Right ventricle myocardium inferior (tissue), 1 donor: ENCODE measurements at regions not wholly inside any gene's neighbourhood (a gene's known extent, or its start where the extent isn't known, plus 50 kb on each side); places are given as distances from the start of the nearest gene placed in this dataset.
"Not testable (repeated sequence)": the region's sequence is repeated elsewhere in the genome, so short reads cannot be mapped to it uniquely, and the experiment has no call there.

ENCODE experiments used
- ATAC-seq: fragments of 200-7000 bp; cut with Tn5 transposase; one replicate; pipeline ENCODE4 v1.9.1; 2020; ENCODE audit warnings: mild to moderate bottlenecking, moderate library complexity
- DNase-seq: peaks from one replicate; pipeline ENCODE4 v3.0.0; 2021; ENCODE audit errors: missing footprints
- intact Hi-C: fragments of 100-400 bp; cut with DNase I; formaldehyde crosslinking; loops from one replicate; pipeline ENCODE4 v1.11.0; 2022
- donor health status: DM: no; HTN: yes; CAD: no; lungs with severe emphysema.

GRCh38 chr15:21267226-21267625 lies 173.1 kb downstream of the POTEB3 start:
- DNase-seq (no peak), ATAC-seq (no peak)
- intact Hi-C loops, result no loop called here

DNA sequence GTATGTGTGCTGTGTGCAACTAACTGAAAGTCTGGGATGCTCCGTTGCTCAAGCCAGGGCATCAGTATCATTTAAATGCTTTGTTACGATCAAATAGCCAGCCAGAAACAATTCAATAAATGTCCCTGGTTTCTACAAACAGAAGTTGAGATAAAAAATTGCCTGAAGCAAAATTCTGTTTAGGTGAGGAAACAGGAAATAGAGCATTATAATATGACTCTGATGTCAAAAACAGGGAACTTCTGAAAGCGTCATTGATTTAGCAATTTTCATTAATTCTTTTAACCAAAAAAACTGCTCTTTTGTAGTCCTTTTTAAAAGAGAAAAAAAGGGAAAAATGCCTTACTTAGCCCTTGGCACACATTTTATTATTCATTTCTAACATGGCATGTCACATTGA lies 174.7 kb downstream of the POTEB3 start:
- DNase-seq, ATAC-seq, intact Hi-C loops: not testable (repeated sequence)

DNA sequence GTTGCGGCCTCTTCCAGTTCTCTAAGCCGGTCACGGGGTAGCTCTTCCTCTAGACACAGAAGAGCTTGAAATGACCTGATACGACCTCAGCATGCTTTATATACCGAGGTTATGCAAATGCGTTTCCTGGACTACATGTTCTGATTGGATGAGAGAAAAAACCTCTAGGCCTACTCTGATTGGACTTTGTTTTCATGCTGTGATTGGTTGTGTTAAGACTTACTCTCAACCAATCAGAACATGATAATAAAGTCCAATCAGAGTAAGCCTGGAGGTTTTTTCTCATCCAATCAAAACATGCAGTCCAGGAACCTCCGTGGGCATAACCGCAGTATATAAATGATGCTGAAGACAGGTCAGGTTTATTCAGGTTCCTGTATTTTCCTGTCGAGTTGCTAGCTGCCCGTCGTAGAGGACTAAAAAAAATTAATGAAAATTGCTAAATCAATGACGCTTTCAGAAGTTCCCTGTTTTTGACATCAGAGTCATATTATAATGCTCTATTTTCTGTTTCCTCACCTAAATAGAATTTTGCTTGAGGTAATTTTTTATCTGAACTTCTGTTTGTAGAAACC lies 177.4 kb downstream of the POTEB3 start:
- ATAC-seq, result no peak
- intact Hi-C loops, result no loop called here
- DNase-seq, result no peak

DNA sequence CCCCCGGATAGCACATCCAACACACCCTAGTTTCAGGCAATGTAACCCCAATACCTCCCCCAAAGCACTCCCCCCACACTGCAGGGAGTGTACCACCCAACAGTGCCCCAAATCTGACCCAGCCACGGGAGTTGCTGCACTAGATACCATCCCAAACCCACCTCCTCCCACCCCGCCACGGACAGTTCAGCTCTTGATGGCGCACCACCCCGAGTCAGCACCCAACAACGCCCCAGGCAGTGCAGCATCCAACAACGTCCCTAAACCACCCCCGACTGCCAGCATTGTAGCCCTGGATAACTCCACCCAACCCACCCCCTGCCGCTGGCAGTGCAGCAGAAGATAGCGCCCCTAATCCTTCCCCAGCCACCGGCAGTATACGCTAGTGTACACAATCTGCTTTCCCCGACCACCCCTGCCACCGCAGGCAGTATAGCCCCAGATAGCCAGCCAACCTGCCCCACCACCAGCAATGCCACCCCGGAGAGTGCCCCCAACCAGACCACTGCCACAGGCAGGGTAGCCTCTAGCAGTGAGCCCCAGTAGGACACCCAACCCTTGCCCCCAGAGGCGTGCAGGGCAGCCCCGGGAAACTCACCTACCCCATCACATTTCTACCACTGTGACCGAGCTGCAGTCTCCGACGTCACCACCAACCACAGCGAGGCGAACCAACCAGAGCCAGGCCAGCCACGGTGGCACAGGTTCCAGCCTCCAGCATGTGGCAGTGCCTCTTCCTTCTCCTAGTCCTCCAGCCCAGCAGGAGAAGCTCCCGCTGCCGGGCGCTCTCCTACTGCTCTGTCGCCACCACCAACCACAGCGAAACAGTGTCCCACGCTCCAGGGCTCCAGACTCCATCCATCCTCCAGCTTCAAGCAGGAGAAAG lies 178.1 kb downstream of the POTEB3 start:
- peak; percentile 36 for ATAC-seq
- intact Hi-C loops, result no loop called here
- peak; percentile 71 for DNase-seq

- intact Hi-C loops, result no loop called here
- DNase-seq (peak; percentile 74), ATAC-seq (no peak)
These were observed 178.8 kb downstream of the POTEB3 start for GRCh38 chr15:21261396-21261964.

DNA sequence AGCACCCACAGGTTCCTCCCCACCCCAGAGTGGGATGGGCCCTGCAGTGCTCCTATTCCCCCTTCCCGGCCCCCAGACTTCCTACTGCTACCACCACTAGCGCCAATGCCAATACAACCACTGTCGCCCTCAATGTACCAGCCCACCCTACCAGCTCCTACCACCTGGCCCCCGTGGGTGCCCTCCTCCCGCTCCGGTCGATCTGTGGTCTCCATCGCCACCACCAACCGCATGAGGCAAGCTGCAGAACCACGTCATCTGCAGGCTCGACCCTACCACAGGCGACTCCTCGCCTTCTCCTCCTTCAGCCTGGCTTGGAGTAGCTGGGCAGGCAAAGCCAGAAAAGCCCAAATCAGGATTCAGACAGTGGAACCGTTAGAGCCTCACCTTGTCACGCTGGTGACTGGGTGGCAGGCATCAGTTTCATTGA lies 179.3 kb downstream of the POTEB3 start:
- intact Hi-C loops, result no loop called here
- DNase-seq (peak; percentile 73), ATAC-seq (no peak)

DNA sequence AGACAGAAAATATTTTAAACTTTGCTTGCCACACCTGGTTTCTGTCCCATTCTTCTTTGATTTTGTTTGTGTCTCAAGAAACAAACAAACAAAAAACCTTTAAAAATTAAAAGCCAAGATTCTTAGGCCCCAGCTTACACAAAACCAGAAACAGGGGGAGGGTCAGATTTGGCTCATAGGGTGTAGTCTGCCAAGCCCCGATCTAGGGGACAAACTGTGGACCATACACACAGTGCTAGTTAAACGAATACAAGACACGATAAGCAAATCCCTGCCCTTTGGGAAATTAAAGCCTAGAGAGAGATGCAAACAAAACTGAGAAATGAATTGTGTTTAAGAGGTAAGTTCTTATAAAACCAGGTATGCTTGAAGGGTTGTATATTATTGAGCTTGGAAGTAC lies 181.7 kb downstream of the POTEB3 start:
- intact Hi-C loops, ATAC-seq, DNase-seq: not testable (repeated sequence)

- ATAC-seq, DNase-seq, intact Hi-C loops: not testable (repeated sequence)
These were observed 190.7 kb downstream of the POTEB3 start for GRCh38 chr15:21249508-21250019.
